Stimulated activated CD4-positive, alpha-beta T cell treated with anti-CD3 and anti-CD28 coated beads, Interleukin-2, amount 100 ng/mL, for 24 hours (primary cell): ENCODE measurements at regions not wholly inside any gene's neighbourhood (a gene's known extent, or its start where the extent isn't known, plus 50 kb on each side); places are given as distances from the start of the nearest gene placed in this dataset.

ENCODE experiments used
- DNase-seq, 2 donors: peaks; one replicate each; pipeline ENCODE4 v3.0.0-alpha.2; 2020

DNA sequence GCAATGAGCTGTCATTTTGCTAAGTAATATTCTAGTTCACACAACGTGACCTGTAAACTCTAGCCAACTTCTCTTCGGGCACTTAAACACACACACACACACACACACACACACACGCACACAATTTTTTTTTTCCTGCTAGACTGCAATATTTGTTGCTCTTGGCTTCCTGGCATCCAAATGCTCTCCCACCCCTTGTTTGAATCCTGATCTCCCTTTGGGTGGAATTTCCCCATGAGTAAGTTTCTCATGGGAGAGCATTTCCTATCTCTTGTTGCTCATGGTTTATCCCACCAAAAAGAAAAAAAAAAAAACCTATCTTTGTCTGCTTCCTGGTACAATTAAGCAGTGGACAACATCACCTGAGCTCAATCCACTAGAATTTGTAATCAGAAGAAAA, 54.7 kb upstream of the TSLP start:
- no peak for DNase-seq

GRCh38 chr5:111017731-111018130, 53.8 kb upstream of the TSLP start:
- no peak for DNase-seq
